ENCODE measurements at regions not wholly inside any gene's neighbourhood (a gene's known extent, or its start where the extent isn't known, plus 50 kb on each side); places are given as distances from the start of the nearest gene placed in this dataset.

DNA sequence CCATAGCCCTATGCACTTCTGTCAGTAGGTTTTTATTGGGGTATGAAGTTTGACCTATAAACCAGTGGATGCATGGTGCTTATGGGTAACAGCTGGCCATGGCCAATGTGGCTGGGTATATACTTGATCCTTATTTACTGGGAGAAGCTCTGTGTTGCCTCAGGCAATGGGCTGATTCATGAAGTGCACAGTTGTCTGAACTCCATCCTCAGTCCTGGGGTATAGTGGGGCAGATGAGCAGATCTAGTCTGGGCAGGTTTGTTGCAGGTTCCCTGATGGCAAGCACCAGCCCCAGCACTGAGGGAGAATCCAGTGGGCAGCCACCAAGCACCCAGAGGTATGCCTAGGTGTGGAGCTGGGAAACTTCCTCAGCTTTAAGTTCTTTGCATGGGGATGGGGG lies 274.4 kb downstream of the TDRD3 start:
- TF ChIP-seq, protein P1, sequence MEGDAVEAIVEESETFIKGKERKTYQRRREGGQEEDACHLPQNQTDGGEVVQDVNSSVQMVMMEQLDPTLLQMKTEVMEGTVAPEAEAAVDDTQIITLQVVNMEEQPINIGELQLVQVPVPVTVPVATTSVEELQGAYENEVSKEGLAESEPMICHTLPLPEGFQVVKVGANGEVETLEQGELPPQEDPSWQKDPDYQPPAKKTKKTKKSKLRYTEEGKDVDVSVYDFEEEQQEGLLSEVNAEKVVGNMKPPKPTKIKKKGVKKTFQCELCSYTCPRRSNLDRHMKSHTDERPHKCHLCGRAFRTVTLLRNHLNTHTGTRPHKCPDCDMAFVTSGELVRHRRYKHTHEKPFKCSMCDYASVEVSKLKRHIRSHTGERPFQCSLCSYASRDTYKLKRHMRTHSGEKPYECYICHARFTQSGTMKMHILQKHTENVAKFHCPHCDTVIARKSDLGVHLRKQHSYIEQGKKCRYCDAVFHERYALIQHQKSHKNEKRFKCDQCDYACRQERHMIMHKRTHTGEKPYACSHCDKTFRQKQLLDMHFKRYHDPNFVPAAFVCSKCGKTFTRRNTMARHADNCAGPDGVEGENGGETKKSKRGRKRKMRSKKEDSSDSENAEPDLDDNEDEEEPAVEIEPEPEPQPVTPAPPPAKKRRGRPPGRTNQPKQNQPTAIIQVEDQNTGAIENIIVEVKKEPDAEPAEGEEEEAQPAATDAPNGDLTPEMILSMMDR (IDR thresholded peaks at IDR 0.05), result no peak
- TF ChIP-seq, protein P2, sequence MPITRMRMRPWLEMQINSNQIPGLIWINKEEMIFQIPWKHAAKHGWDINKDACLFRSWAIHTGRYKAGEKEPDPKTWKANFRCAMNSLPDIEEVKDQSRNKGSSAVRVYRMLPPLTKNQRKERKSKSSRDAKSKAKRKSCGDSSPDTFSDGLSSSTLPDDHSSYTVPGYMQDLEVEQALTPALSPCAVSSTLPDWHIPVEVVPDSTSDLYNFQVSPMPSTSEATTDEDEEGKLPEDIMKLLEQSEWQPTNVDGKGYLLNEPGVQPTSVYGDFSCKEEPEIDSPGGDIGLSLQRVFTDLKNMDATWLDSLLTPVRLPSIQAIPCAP (CRISPR knock-in tag; IDR thresholded peaks at IDR 0.05), result no peak
- TF ChIP-seq ELF4 (CRISPR knock-in tag; IDR thresholded peaks at IDR 0.05; ENCODE audit: low read depth) (no peak), E2F4 (CRISPR knock-in tag; IDR thresholded peaks at IDR 0.05; ENCODE audit: borderline replicate concordance, low read depth) (no peak)

Measured in WTC11 (cell line).